ENCODE measurements at regions not wholly inside any gene's neighbourhood (a gene's known extent, or its start where the extent isn't known, plus 50 kb on each side); places are given as distances from the start of the nearest gene placed in this dataset.

GRCh38 chr6:34633256-34633655 lies 63.3 kb downstream of the ILRUN start:
- no peak overlapping the region for H3K4me3 ChIP-seq (ENCODE audit: low read depth, low read length)

GRCh38 chr6:34630040-34630439 lies 66.5 kb downstream of the ILRUN start:
- TF ChIP-seq CTCF (IDR thresholded peaks at IDR 0.05; ENCODE audit: insufficient read depth, low read depth, low read length, missing control alignments): no peak
- no peak overlapping the region for H3K4me3 ChIP-seq (ENCODE audit: low read depth, low read length)
- DNase-seq (ENCODE audit: low read depth): no peak

More at GRCh38 chr6:34633256-34633655, 63.3 kb downstream of the ILRUN start:
- no peak for TF ChIP-seq CTCF (IDR thresholded peaks at IDR 0.05; ENCODE audit: insufficient read depth, low read depth, low read length, missing control alignments)
- no peak for DNase-seq (ENCODE audit: low read depth)

- no peak for TF ChIP-seq CTCF (IDR thresholded peaks at IDR 0.05; ENCODE audit: insufficient read depth, low read depth, low read length, missing control alignments)
- DNase-seq (ENCODE audit: low read depth): no peak
- no peak overlapping the region for H3K4me3 ChIP-seq (ENCODE audit: low read depth, low read length)
Measured at GRCh38 chr6:34627296-34627695, 69.3 kb downstream of the ILRUN start.

- DNase-seq (ENCODE audit: low read depth): no peak
- H3K4me3 ChIP-seq (ENCODE audit: low read depth, low read length): no peak overlapping the region
- no peak for TF ChIP-seq CTCF (IDR thresholded peaks at IDR 0.05; ENCODE audit: insufficient read depth, low read depth, low read length, missing control alignments)
Measured at GRCh38 chr6:34618430-34619182, 62.5 kb upstream of the SPDEF start.

GRCh38 chr6:34617231-34617630 lies 61.1 kb upstream of the SPDEF start:
- H3K4me3 ChIP-seq (ENCODE audit: low read depth, low read length): no peak overlapping the region
- DNase-seq (ENCODE audit: low read depth): no peak
- TF ChIP-seq CTCF (IDR thresholded peaks at IDR 0.05; ENCODE audit: insufficient read depth, low read depth, low read length, missing control alignments): no peak

- no peak for TF ChIP-seq CTCF (IDR thresholded peaks at IDR 0.05; ENCODE audit: insufficient read depth, low read depth, low read length, missing control alignments)
- no peak for DNase-seq (ENCODE audit: low read depth)
- no peak overlapping the region for H3K4me3 ChIP-seq (ENCODE audit: low read depth, low read length)
Measured at GRCh38 chr6:34616227-34616585, 60.1 kb upstream of the SPDEF start.
